IMR-90 (cell line): ENCODE measurements at regions not wholly inside any gene's neighbourhood (a gene's known extent, or its start where the extent isn't known, plus 50 kb on each side); places are given as distances from the start of the nearest gene placed in this dataset.

Experiments
- ATAC-seq: fragments of 200-7000 bp; cut with Tn5 transposase; 2 replicates; pipeline ENCODE4 v1.9.1; 2020; ENCODE audit warnings: low read depth, mild to moderate bottlenecking, moderate library complexity
- BruUV-seq: library from RNA; stranded (reverse); fragments of 400-500 nt; replicated peaks from 2 replicates; lab custom pipeline; 2021; lab: Mats Ljungman, UMichigan
- CTCF ChIA-PET: fragments of 300-600 bp; formaldehyde crosslinking; extraction: SDS; loops from one replicate; lab custom pipeline; 2021; ENCODE audit warnings: antibody characterized with exemption; lab: Yijun Ruan, JAX
- POLR2A ChIA-PET: fragments of 300-600 bp; sonication (Branson Sonifier 250); formaldehyde crosslinking; loops from one replicate; lab custom pipeline; 2022; ENCODE audit warnings: antibody characterized with exemption; ENCODE audit not compliant: unreplicated experiment; lab: Charles Lee
- DNase-seq: peaks from one replicate; pipeline ENCODE4 v3.0.0; 2013
- H2AFZ ChIP-seq: replicated peaks from 2 replicates; pipeline ENCODE3; 2013; ENCODE audit warnings: low read length, mild to moderate bottlenecking; ENCODE audit not compliant: poor library complexity
- H2AK5ac ChIP-seq: 2 replicates; pipeline ENCODE4 v1.6.1; 2013; ENCODE audit warnings: low read depth, low read length, inconsistent platforms
- H2AK9ac ChIP-seq: replicated peaks from 2 replicates; pipeline ENCODE3; 2013; ENCODE audit warnings: mild to moderate bottlenecking, low read depth, low read length, moderate library complexity; ENCODE audit not compliant: poor library complexity
- H2BK120ac ChIP-seq: 2 replicates; pipeline ENCODE4 v1.6.1; 2013; ENCODE audit warnings: low read depth, low read length, inconsistent platforms
- H2BK15ac ChIP-seq: 3 replicates; pipeline ENCODE4 v1.6.1; 2013; ENCODE audit warnings: low read depth, low read length, inconsistent platforms
- H2BK20ac ChIP-seq: 2 replicates; pipeline ENCODE4 v1.6.1; 2013; ENCODE audit warnings: low read depth, mild to moderate bottlenecking, inconsistent platforms, low read length, moderate library complexity
- H2BK5ac ChIP-seq: 2 replicates; pipeline ENCODE4 v1.6.1; 2013; ENCODE audit warnings: mild to moderate bottlenecking, low read depth, low read length, inconsistent platforms; ENCODE audit not compliant: poor library complexity, severe bottlenecking
- H3K14ac ChIP-seq: replicated peaks from 2 replicates; pipeline ENCODE4 v1.6.1; 2013; ENCODE audit warnings: low read depth, low read length, inconsistent platforms
- H3K18ac ChIP-seq: 2 replicates; pipeline ENCODE4 v1.6.1; 2013; ENCODE audit warnings: low read depth, low read length, control low read depth
- H3K23ac ChIP-seq: 2 replicates; pipeline ENCODE4 v1.6.1; 2013; ENCODE audit warnings: low read depth, low read length, inconsistent platforms
- H3K27ac ChIP-seq: 2 replicates; pipeline ENCODE4 v1.5.1; 2013; ENCODE audit warnings: mild to moderate bottlenecking, control low read depth, low read length; ENCODE audit not compliant: insufficient read depth
- H3K27me3 ChIP-seq: 2 replicates; pipeline ENCODE4 v1.6.1; 2013; ENCODE audit warnings: low read length; ENCODE audit not compliant: control insufficient read depth, insufficient read depth
- H3K36me3 ChIP-seq: 2 replicates; pipeline ENCODE4 v1.6.1; 2013; ENCODE audit warnings: low read length, mixed read lengths; ENCODE audit not compliant: control insufficient read depth, insufficient read depth
- H3K4ac ChIP-seq: 2 replicates; pipeline ENCODE4 v1.6.1; 2013; ENCODE audit warnings: low read depth, low read length, inconsistent platforms
- H3K4me1 ChIP-seq: 2 replicates; pipeline ENCODE4 v1.6.1; 2013; ENCODE audit warnings: low read length, mixed read lengths; ENCODE audit not compliant: control insufficient read depth, insufficient read depth
- H3K4me2 ChIP-seq: 2 replicates; pipeline ENCODE4 v1.6.1; 2013; ENCODE audit warnings: low read depth, mild to moderate bottlenecking, control low read depth, low read length, moderate library complexity
- H3K4me3 ChIP-seq: 2 replicates; pipeline ENCODE4 v1.5.1; 2013; ENCODE audit warnings: low read depth, mild to moderate bottlenecking, control low read depth, low read length, moderate library complexity; ENCODE audit not compliant: insufficient read depth
- H3K56ac ChIP-seq: 2 replicates; pipeline ENCODE4 v1.6.1; 2013; ENCODE audit warnings: low read length, inconsistent platforms; ENCODE audit not compliant: insufficient read depth; ENCODE audit errors: extremely low read depth
- H3K79me1 ChIP-seq, 2 experiments: 2 replicates each; pipeline ENCODE4 v1.6.1; 2013; ENCODE audit warnings: low read length in 2 of 2, inconsistent platforms in 1 of 2, low read depth in 1 of 2
- H3K9ac ChIP-seq: 2 replicates; pipeline ENCODE4 v1.6.1; 2013; ENCODE audit warnings: low read depth, low read length, control low read depth
- H3K9me1 ChIP-seq: 2 replicates; pipeline ENCODE4 v1.6.1; 2013; ENCODE audit warnings: low read length, inconsistent platforms; ENCODE audit not compliant: insufficient read depth
- H3K9me3 ChIP-seq: 2 replicates; pipeline ENCODE4 v1.6.1; 2013; ENCODE audit warnings: low read length; ENCODE audit not compliant: control insufficient read depth, insufficient read depth
- H4K20me1 ChIP-seq: 2 replicates; pipeline ENCODE4 v1.6.1; 2013; ENCODE audit warnings: low read length, inconsistent platforms; ENCODE audit not compliant: insufficient read depth
- H4K5ac ChIP-seq: 2 replicates; pipeline ENCODE4 v1.6.1; 2013; ENCODE audit warnings: mild to moderate bottlenecking, low read depth, low read length, control low read depth
- H4K8ac ChIP-seq, 2 experiments: 2 replicates each; pipeline ENCODE4 v1.6.1; 2013; ENCODE audit warnings: low read depth in 2 of 2, low read length in 2 of 2, control low read depth in 1 of 2, inconsistent platforms in 1 of 2
- H4K91ac ChIP-seq: 2 replicates; pipeline ENCODE4 v1.6.1; 2013; ENCODE audit warnings: low read depth, low read length, inconsistent platforms; ENCODE audit not compliant: insufficient read depth
- MXI1 ChIP-seq: IDR thresholded peaks from 2 replicates; pipeline ENCODE4 v1.6.1; 2012; ENCODE audit warnings: low read depth, mild to moderate bottlenecking, low read length, moderate library complexity, borderline replicate concordance
- whole genome bisulfite sequencing, 2 experiments: methylation state at CpG; one replicate each; pipeline versions ENCODE4 v1.1.5 to v1.1.7; 2013; ENCODE audit warnings: missing lambda C conversion rate in 2 of 2; ENCODE audit not compliant: insufficient read length in 1 of 2; ENCODE audit errors: extremely low coverage in 2 of 2; 5-methylcytosine and 5-hydroxymethylcytosine counted together
- dilution Hi-C: fragments of 300-500 bp; cut with HindIII; formaldehyde crosslinking; loops from one replicate; pipeline ENCODE4 v1.14.3; 2018; ENCODE audit warnings: low sequenced_read_pairs; ENCODE audit not compliant: unreplicated experiment
- in situ Hi-C: fragments of 300-500 bp; cut with MboI; formaldehyde crosslinking; loops from 3 replicates; pipeline ENCODE4 v1.14.3; 2019; ENCODE audit warnings: low sequenced_read_pairs, inconsistent platforms, mixed read lengths
- intact Hi-C: fragments of 100-400 bp; cut with micrococcal nuclease; formaldehyde crosslinking; loops from 2 replicates; pipeline ENCODE4 v1.10.0; 2022

DNA sequence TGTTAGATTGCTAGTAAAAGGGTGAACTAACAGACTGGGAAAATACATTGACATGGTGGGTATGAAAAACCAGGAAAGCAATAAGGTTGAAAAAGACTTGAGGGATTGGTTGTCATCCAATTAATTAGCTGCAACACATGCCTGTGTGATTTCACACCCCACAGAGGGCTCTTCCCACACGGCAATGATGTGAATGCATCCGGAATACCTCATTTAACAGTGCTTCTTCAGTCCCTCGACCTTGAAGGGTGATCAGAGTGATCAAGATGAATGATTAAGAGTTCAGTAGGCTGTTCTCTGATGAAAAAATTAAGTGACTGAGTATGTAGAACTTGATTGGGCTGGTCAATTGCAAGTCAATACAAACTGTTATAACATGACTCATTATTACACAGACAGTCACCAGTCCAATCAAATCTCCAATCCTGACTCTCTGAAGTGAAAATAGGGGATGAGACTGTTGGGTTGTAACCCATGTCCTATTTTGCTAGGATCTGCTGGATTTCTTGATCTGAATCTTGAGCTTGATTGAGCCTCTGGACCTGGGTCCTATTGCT, 924.9 kb upstream of the FAM98A start:
- Histone ChIP-seq H3K18ac (no peak overlapping the region), H4K91ac (no peak overlapping the region), H3K4me2 (no peak overlapping the region), H3K36me3 (no peaks in the 10 kb centered on the region), H3K27ac (no peak overlapping the region), H3K14ac (no peak overlapping the region), H2BK5ac (no peak overlapping the region), H3K79me1 (no peaks in the 10 kb centered on the region), H4K5ac (no peak overlapping the region), H3K23ac (no peak overlapping the region), H2BK120ac (no peak overlapping the region), H3K9ac (no peak overlapping the region), H3K9me3 (peaks cover 6% of the 10 kb centered on the region; the same call in 1 of the 2 replicates), H2BK20ac (no peak overlapping the region), H3K27me3 (no peaks in the 10 kb centered on the region), H2AK5ac (no peak overlapping the region), H3K4me1 (no peaks in the 10 kb centered on the region), H2AFZ (no peak overlapping the region), H3K56ac (no peak overlapping the region), H4K8ac (no peak overlapping the region), H4K20me1 (no peaks in the 10 kb centered on the region), H3K4ac (no peak overlapping the region), H2BK15ac (no peak overlapping the region), H3K4me3 (no peak overlapping the region), H2AK9ac (no peak overlapping the region), H3K9me1 (no peaks in the 10 kb centered on the region)
- POLR2A ChIA-PET, result no interaction called here
- WGBS, 2 experiments, result no CpG with 5 or more reads among the region's 3 CpGs
- no peak for TF ChIP-seq MXI1
- DNase-seq (no peak), ATAC-seq (no peak)
- CTCF ChIA-PET, result no interaction called here
- intact Hi-C loops, result no loop called here
- in situ Hi-C loops, result no loop called here
- no TSS peak for BruUV-seq
- dilution Hi-C loops, result no loop called here
